IPS-NIHi11 (cell line): ENCODE measurements at regions not wholly inside any gene's neighbourhood (a gene's known extent, or its start where the extent isn't known, plus 50 kb on each side); places are given as distances from the start of the nearest gene placed in this dataset.
"Not testable (repeated sequence)": the region's sequence is repeated elsewhere in the genome, so short reads cannot be mapped to it uniquely, and the experiment has no call there.

Source experiments
- DNase-seq: peaks from one replicate; pipeline ENCODE4 v3.0.0; 2012; ENCODE audit warnings: mixed read lengths, low spot score

- not testable (repeated sequence) for DNase-seq
Measured at GRCh38 chr1:121116522-121117297, 67.4 kb downstream of the FAM72B start.

- not testable (repeated sequence) for DNase-seq
Measured at GRCh38 chr1:121117298-121117611, 66.9 kb downstream of the FAM72B start.

GRCh38 chr1:121117622-121118479 lies 66.3 kb downstream of the FAM72B start:
- not testable (repeated sequence) for DNase-seq
